PC-9 (cell line): ENCODE measurements at regions not wholly inside any gene's neighbourhood (a gene's known extent, or its start where the extent isn't known, plus 50 kb on each side); places are given as distances from the start of the nearest gene placed in this dataset.

ENCODE experiments used
- EZH2 ChIP-seq: fragments of 200-600 bp; sonication (generic); IDR thresholded peaks from 2 replicates; pipeline ENCODE4 v1.8.0; 2017; ENCODE audit warnings: antibody characterized with exemption, low read depth
- TF ChIP-seq, protein P1 (sequence below): fragments of 200-600 bp; sonication (generic); conservative IDR thresholded peaks from 2 replicates; pipeline ENCODE4 v1.6.1; 2017; ENCODE audit warnings: mixed run types, antibody characterized with exemption, mild to moderate bottlenecking, moderate library complexity

DNA sequence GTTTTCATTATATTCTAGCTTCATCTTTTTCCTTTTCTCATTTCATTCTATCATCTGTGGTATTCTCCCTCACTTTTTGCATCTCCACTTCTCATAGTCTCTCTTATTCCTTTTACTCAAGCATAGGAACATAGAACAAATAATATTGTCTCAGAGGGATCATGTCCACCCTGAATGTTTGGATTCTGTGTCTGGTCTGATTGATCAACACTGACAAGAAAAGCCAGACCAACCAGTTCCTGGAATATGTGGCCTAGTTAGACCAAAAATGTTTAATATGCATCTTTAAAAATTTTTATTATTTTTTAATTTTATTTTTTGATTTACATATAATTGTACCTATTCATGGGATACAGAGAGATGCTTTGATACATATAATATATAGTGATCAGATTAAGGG is 212.0 kb upstream of the ALCAM start:
- TF ChIP-seq EZH2 = no peak
- TF ChIP-seq, protein P1, sequence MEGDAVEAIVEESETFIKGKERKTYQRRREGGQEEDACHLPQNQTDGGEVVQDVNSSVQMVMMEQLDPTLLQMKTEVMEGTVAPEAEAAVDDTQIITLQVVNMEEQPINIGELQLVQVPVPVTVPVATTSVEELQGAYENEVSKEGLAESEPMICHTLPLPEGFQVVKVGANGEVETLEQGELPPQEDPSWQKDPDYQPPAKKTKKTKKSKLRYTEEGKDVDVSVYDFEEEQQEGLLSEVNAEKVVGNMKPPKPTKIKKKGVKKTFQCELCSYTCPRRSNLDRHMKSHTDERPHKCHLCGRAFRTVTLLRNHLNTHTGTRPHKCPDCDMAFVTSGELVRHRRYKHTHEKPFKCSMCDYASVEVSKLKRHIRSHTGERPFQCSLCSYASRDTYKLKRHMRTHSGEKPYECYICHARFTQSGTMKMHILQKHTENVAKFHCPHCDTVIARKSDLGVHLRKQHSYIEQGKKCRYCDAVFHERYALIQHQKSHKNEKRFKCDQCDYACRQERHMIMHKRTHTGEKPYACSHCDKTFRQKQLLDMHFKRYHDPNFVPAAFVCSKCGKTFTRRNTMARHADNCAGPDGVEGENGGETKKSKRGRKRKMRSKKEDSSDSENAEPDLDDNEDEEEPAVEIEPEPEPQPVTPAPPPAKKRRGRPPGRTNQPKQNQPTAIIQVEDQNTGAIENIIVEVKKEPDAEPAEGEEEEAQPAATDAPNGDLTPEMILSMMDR = no peak
